GM23248 (cell line): ENCODE measurements at regions not wholly inside any gene's neighbourhood (a gene's known extent, or its start where the extent isn't known, plus 50 kb on each side); places are given as distances from the start of the nearest gene placed in this dataset.

Source experiments
- EZH2 ChIP-seq: fragments of 200-600 bp; sonication (generic); IDR thresholded peaks from 2 replicates; pipeline ENCODE4 v1.6.1; 2018; ENCODE audit warnings: antibody characterized with exemption, mild to moderate bottlenecking; ENCODE audit not compliant: insufficient read depth, poor library complexity, severe bottlenecking
- EZH2phosphoT487 ChIP-seq: fragments of 200-600 bp; sonication (generic); IDR thresholded peaks from 2 replicates; pipeline ENCODE4 v1.6.1; 2018; ENCODE audit warnings: antibody characterized with exemption, moderate library complexity, mild to moderate bottlenecking, low read depth; ENCODE audit not compliant: insufficient read depth

DNA sequence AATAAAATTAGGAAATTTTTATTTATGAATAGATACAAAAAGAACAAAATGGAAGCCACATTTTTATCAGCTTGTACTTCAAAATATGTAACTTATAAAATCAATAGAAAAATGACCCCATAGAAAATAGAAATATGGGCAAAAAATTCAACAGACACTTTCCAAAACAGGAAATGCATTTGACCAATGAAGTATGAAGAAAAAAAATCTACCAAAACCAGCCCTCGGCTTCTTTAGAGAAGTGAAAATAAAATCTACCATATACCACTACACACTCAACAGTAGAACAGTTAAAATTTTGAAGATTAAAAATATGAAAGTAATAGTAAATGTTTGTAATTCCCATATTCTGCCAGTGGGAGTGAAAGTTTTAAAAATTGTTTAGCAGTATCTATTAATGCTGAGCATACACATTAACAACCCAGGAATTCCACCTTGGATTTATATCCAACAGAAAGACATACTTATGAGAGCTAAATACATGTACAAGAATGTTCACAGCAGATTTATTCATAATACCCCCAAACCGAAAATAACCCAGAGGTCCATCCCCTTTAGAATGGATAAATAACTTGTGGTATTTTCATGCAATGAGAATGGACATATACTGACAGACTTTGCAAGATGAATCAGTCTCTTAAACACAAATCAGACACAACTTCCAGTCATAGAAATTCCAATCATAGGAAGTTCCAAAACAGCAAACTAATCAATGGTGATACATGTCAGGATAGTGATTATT lies 318.0 kb downstream of the FIGN start:
- TF ChIP-seq EZH2 (no peak), EZH2phosphoT487 (no peak)
